Suprapubic skin (tissue), 4 donors: ENCODE measurements at regions not wholly inside any gene's neighbourhood (a gene's known extent, or its start where the extent isn't known, plus 50 kb on each side); places are given as distances from the start of the nearest gene placed in this dataset.

Experiments
- EP300 ChIP-seq: sonication (generic); formaldehyde crosslinking; IDR thresholded peaks from one replicate; pipeline ENCODE4 v1.6.1; 2017; ENCODE audit warnings: antibody characterized with exemption
- POLR2A ChIP-seq, 2 donors: fragments of 450-650 bp; IDR thresholded peaks; one replicate each; pipeline ENCODE4 v1.6.1; 2017; ENCODE audit warnings: antibody characterized with exemption in 2 of 2, mild to moderate bottlenecking in 2 of 2, moderate library complexity in 2 of 2
- POLR2AphosphoS5 ChIP-seq, 3 donors: sonication (generic); formaldehyde crosslinking; IDR thresholded peaks; one replicate each; pipeline ENCODE4 v1.6.1; 2017; ENCODE audit warnings: antibody characterized with exemption in 3 of 3
- TF ChIP-seq, protein P1 (sequence below), 2 donors: fragments of 200-600 bp in 1 of 2; fragments of 450-650 bp in 1 of 2; sonication (generic) in 1 of 2; IDR thresholded peaks; one replicate each; pipeline ENCODE4 v1.5.1; 2016 to 2019; ENCODE audit warnings: antibody characterized with exemption in 2 of 2, mild to moderate bottlenecking in 1 of 2, moderate library complexity in 1 of 2

DNA sequence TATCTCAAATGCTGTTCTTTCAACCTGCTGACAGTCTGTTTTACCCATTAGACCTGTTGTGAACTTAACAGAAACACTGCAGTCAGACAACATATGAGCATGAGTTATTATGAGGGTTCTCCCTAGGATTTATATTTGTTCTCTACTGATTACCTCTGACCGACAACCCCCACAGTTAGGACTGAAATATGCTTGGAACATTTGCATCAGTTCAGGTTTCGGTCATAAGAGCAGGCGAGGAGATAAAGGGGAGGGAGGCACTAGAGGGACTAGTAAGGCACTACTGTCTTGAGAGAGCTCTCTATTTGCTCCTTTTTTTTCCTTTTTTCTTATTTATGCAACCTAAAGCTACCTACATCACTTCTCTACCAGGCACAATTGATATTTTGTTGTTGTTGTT lies 133.2 kb upstream of the REG3G start:
- TF ChIP-seq POLR2A (IDR thresholded peaks at IDR 0.05) (no peak), POLR2AphosphoS5 (IDR thresholded peaks at IDR 0.05) (no peak), EP300 (no peak)
- TF ChIP-seq, protein P1, sequence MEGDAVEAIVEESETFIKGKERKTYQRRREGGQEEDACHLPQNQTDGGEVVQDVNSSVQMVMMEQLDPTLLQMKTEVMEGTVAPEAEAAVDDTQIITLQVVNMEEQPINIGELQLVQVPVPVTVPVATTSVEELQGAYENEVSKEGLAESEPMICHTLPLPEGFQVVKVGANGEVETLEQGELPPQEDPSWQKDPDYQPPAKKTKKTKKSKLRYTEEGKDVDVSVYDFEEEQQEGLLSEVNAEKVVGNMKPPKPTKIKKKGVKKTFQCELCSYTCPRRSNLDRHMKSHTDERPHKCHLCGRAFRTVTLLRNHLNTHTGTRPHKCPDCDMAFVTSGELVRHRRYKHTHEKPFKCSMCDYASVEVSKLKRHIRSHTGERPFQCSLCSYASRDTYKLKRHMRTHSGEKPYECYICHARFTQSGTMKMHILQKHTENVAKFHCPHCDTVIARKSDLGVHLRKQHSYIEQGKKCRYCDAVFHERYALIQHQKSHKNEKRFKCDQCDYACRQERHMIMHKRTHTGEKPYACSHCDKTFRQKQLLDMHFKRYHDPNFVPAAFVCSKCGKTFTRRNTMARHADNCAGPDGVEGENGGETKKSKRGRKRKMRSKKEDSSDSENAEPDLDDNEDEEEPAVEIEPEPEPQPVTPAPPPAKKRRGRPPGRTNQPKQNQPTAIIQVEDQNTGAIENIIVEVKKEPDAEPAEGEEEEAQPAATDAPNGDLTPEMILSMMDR (IDR thresholded peaks at IDR 0.05) = no peak
